GM21619 (cell line): ENCODE measurements at regions not wholly inside any gene's neighbourhood (a gene's known extent, or its start where the extent isn't known, plus 50 kb on each side); places are given as distances from the start of the nearest gene placed in this dataset.
A peak's percentile ranks its signal among the peaks of the same experiment; 100 is the strongest.
"Not testable (repeated sequence)": the region's sequence is repeated elsewhere in the genome, so short reads cannot be mapped to it uniquely, and the experiment has no call there.

Experiments
- ATAC-seq: cut with Tn5 transposase; IDR thresholded peaks from one replicate; pipeline ENCODE4 v1.9.1; 2021; ENCODE audit not compliant: unreplicated experiment

GRCh38 chr15:69704700-69705099 is 252.1 kb downstream of the RPLP1 start:
- no peak for ATAC-seq

GRCh38 chr15:69706353-69707097 is 253.9 kb downstream of the RPLP1 start:
- ATAC-seq, result no peak

- not testable (repeated sequence) for ATAC-seq
Observed at GRCh38 chr15:69707241-69707640, 254.6 kb downstream of the RPLP1 start.

- ATAC-seq, result not testable (repeated sequence)
Observed at GRCh38 chr15:69708436-69709122, 256.0 kb downstream of the RPLP1 start.

GRCh38 chr15:69712991-69713390 is 260.4 kb downstream of the RPLP1 start:
- no peak for ATAC-seq

- peak; percentile 97 for ATAC-seq
Observed at GRCh38 chr15:69713726-69714559, 261.3 kb downstream of the RPLP1 start.

GRCh38 chr15:69715210-69715609 is 262.6 kb downstream of the RPLP1 start:
- no peak for ATAC-seq

GRCh38 chr15:69718436-69718835 is 265.8 kb downstream of the RPLP1 start:
- ATAC-seq, result no peak

GRCh38 chr15:69718916-69719315 is 266.3 kb downstream of the RPLP1 start:
- ATAC-seq, result no peak

GRCh38 chr15:69719527-69720240 is 267.1 kb downstream of the RPLP1 start:
- ATAC-seq, result no peak

- ATAC-seq, result no peak
Observed at GRCh38 chr15:69720536-69720935, 267.9 kb downstream of the RPLP1 start.

- no peak for ATAC-seq
Observed at GRCh38 chr15:69722924-69723323, 270.3 kb downstream of the RPLP1 start.

- no peak for ATAC-seq
Observed at GRCh38 chr15:69723404-69724096, 270.9 kb downstream of the RPLP1 start.

- no peak for ATAC-seq
Observed at GRCh38 chr15:69724333-69724732, 271.7 kb downstream of the RPLP1 start.

- no peak for ATAC-seq
Observed at GRCh38 chr15:69725275-69725674, 272.7 kb downstream of the RPLP1 start.

GRCh38 chr15:69725957-69726356 is 273.3 kb downstream of the RPLP1 start:
- ATAC-seq, result no peak

GRCh38 chr15:69727121-69727924 is 274.7 kb downstream of the RPLP1 start:
- no peak for ATAC-seq

- no peak for ATAC-seq
Observed at GRCh38 chr15:69729167-69729748, 276.6 kb downstream of the RPLP1 start.
